GM12875 (cell line): ENCODE measurements at regions not wholly inside any gene's neighbourhood (a gene's known extent, or its start where the extent isn't known, plus 50 kb on each side); places are given as distances from the start of the nearest gene placed in this dataset.
"Not testable (repeated sequence)": the region's sequence is repeated elsewhere in the genome, so short reads cannot be mapped to it uniquely, and the experiment has no call there.

ENCODE experiments used
- H3K4me3 ChIP-seq: one replicate; pipeline ENCODE4 v1.5.1; 2011; ENCODE audit warnings: low read depth, low read length, control low read depth
- TF ChIP-seq, protein P1 (sequence below): IDR thresholded peaks from 2 replicates; pipeline ENCODE4 v1.5.1; 2011; ENCODE audit warnings: low read depth, mild to moderate bottlenecking, control low read depth, inconsistent platforms, low read length, moderate library complexity, borderline replicate concordance; ENCODE audit not compliant: insufficient read depth

DNA sequence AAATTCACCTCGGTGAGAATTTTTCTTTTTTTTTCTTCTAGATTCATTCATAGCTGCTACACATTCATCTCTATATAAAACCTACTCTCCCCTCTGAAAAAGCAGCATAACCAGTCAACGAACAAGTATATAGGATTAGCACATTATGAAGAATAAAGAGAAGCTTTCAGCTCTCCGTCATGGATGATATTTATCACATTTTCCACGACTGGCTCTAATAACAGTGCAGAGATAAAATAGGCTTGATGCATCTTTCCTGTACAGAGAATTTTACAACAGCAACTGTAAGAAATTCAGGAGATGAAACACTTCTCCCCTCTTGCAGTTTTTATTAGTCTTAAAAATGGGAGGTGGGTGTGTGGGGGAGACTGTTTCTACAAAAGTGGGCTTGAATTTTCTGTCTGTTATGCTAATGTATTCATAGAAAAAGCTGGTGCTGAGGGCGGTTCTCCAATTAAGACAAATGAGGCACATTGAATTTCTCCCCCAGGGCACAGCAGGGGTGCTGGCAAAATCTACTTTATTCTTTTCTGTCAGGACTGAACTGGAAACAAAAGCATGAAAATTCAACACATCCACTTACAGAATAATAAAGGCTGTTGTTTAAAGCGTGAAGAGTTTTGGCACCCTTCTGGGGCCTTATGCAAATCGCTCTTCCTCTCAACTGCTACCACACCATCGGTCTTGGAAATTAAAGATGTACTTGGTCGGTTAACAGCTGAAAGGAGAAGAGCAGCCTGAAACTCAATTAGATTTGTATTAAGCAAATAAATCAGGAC lies 233.9 kb upstream of the ZNF608 start:
- TF ChIP-seq, protein P1, sequence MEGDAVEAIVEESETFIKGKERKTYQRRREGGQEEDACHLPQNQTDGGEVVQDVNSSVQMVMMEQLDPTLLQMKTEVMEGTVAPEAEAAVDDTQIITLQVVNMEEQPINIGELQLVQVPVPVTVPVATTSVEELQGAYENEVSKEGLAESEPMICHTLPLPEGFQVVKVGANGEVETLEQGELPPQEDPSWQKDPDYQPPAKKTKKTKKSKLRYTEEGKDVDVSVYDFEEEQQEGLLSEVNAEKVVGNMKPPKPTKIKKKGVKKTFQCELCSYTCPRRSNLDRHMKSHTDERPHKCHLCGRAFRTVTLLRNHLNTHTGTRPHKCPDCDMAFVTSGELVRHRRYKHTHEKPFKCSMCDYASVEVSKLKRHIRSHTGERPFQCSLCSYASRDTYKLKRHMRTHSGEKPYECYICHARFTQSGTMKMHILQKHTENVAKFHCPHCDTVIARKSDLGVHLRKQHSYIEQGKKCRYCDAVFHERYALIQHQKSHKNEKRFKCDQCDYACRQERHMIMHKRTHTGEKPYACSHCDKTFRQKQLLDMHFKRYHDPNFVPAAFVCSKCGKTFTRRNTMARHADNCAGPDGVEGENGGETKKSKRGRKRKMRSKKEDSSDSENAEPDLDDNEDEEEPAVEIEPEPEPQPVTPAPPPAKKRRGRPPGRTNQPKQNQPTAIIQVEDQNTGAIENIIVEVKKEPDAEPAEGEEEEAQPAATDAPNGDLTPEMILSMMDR = no peak
- H3K4me3 ChIP-seq = no peak overlapping the region

DNA sequence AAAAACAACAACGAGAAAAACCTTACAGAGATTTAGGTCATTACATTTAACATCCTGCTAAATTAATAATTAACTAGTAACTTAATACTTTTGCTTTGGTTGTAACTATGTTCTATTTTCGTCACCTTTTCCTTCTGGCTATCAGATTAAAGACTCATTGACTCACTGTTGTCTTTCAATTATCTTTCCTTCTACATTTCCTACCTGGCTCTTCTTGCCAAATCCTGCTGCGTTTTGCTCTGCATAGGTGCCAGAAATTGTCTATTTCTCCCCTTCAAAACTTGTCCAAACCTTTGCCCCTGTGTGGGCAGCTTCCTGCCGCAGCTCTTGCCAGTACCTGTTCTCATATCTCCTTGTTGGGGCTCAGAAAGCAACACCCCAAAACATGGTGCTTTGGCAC lies 235.5 kb upstream of the ZNF608 start:
- TF ChIP-seq, protein P1 = no peak
- no peak overlapping the region for H3K4me3 ChIP-seq

DNA sequence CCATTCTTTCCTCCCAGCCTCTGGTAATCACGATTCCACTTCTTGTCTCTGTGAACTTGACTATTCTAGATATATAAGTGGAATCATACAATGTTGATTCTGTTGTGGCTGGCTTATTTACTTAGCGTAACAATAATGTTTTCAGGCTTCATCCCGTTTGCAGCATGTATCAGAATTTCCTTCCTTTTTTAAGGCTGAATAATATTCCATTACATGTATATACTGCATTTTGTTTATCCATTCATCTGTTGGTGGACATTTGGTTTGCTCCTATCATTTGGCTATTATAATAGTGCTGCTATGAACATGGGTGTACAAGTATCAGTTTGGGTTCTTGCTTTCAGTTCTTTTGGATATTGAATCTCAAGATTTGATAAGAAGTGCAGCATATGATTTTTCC lies 239.7 kb upstream of the ZNF608 start:
- TF ChIP-seq, protein P1 = no peak
- no peak overlapping the region for H3K4me3 ChIP-seq

DNA sequence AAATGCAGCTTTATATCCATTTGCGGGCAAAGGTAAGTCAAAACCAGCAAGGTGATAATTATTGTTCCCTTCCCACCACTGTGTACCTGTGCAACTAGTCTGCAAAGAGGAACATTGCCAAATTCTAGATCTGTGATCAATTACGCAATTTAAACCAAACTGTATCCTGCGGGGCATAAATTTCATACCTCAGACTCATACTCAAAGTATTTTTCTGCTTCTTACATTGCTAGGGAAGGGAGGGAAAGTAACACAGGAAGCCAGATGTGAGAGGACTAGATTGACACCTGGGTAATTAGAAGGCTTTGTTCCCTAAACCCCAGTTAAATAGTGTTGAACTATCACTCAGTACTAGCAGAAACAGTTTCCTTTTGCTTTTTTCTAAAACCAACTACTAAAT lies 240.2 kb upstream of the ZNF608 start:
- no peak overlapping the region for H3K4me3 ChIP-seq
- TF ChIP-seq, protein P1 = no peak

DNA sequence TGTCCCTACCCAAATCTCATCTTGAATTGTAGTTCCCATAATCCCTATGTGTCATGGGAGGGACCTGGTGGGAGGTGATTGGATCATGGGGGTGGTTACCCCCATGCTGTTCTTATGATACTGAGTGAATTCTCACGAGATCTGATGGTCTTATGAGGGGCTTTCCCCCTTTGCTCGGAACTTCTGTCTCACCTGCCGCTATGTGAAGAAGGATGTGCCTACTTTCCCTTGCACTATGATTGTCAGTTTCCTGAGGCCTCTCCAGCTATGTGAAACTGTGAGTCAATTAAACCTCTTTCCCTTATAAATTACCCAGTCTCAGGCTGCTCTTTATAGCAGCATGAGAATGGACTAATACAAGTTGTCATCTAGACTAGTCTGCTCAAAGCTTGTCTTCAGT lies 241.3 kb upstream of the ZNF608 start:
- H3K4me3 ChIP-seq = not testable (repeated sequence)

DNA sequence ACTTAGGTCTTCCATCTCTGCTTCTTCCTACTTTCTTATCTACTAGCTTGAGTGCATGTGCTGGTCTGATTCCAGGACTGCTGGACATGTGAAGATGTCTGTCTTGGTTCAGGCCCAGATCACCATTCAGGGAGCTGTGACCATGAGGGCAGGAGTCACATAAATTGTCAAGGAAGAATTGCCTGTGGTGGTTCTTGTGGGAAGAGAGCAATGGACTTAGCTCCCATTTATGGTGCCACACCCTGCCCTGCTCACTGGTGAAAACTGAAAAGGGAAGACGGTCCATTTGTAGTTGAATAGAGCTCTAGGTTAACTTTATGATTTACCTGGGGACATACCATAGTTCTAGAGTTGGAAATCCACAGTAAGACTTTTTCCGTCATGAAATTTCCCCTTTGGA lies 244.3 kb upstream of the ZNF608 start:
- no peak overlapping the region for H3K4me3 ChIP-seq
- TF ChIP-seq, protein P1 = no peak

DNA sequence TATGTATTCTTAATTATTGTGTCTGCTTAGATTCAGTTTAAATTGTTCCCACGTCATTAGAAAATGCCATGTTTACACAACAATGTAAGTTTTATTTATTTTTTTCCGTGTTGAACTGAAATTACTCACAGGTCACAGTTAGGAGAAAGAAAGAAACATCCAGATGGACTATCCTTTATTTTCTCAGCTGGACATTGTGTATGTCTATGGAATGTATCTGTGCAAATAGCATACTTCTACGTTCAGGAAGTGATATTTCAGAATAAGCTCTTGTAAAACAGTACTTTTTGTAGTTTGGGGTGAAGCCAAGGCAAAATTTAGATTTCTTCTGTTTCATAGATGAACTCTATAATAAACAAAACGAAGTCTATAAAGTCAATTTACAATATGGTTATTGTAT lies 249.0 kb upstream of the ZNF608 start:
- no peak overlapping the region for H3K4me3 ChIP-seq
- TF ChIP-seq, protein P1 = no peak
